ENCODE measurements at regions not wholly inside any gene's neighbourhood (a gene's known extent, or its start where the extent isn't known, plus 50 kb on each side); places are given as distances from the start of the nearest gene placed in this dataset.

DNA sequence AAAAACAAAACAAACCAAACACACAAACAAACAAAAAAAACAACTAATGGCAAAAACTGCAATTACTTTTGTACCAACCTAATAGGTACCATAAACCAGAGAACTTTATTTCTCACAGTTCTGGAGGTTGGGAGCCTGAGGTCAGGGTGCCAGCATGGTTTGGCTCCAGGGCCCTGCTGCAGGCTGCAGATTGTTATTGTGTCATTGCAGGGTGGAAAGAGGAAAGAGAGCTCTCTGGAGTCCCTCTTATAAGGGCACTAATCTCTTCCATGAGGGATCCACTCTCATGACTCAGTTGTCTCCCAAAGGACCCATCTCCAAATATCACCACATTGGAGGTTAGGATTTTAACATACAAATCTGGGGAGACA, 64.9 kb upstream of the CPEB4 start:
- DNase-seq (ENCODE audit: low read depth in 4 of 4, low spot score in 3 of 4), result no peak

GRCh38 chr5:173823721-173824567, 64.2 kb upstream of the CPEB4 start:
- DNase-seq (ENCODE audit: low read depth in 4 of 4, low spot score in 3 of 4), result peak in 3 of 4 donors; percentile 68 to 77 (median 77)

DNA sequence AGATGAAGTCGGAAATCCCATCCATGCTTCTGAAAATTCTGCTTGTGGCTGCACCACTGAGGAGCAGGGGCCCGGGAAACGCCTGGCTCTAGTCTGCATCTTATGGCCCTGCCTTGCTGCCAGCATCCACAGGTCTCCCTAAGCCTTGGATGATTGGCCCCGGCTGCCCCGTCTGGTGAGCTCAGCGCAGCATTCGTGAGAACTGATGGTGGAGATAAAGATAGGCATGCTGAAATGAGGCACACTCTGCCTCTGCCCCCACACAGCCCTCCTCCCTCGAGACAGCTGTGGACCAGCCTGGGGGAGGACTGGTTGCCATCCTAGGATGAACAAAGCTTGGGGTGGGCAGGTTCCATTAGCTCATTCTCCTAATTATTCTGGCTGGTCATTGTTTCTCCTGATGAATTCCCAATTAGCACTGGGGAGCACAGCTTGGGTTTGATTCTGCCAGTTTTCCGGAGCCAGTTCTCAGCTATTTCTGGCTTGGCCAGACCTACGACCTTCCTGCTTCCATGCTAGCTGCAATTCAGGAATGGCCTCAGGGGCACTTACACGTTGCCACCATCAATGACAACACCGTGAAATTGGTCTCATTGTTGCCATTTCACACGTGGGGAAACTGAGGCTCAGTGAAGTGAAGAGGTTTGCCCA, 62.8 kb upstream of the CPEB4 start:
- no peak for DNase-seq (ENCODE audit: low read depth in 4 of 4, low spot score in 3 of 4)

GRCh38 chr5:173826086-173826427, 62.1 kb upstream of the CPEB4 start:
- DNase-seq (ENCODE audit: low read depth in 4 of 4, low spot score in 3 of 4), result no peak

DNA sequence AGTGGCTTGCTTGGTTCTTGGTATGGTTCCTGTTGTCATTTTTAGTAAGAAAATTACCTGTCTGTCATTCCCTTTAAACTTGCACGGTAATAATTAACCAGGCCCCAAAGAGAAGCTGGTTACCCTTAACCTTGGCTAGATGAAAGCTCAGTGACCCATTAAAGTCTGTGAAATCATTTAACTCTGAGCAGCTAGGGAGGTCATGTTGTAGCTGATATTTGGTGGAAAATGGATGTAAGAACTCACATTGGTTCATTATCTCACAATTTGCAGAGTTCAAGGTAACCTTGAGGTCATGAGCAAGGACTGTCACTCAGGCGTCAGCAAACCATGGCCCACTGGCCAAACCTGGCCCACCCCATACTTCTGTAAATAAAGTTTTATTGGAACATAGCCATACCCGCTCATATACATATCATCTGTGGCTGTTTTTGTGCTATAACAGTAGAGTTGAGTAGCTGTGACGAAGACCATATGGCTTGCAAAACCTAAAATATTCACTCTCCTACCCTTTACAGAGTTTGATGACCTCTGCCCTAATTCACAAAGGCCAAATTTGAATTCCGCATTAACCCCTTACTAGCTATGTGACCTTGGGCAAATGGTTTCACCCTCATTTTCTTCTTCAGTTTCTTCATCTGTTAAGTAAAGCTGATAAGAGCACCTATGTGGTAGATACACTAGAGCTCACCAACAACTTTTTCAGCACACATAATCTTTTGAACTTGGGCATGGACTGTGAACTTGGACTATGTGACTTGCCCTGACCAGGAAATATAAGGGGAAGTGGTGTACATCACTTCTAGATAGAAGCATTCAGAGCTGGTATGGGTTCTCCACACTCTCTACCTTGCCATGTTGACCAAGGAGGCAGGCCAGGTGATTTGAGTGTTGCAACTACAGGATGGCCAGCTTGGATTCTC, 61.5 kb upstream of the CPEB4 start:
- no peak for DNase-seq (ENCODE audit: low read depth in 4 of 4, low spot score in 3 of 4)

GRCh38 chr5:173828952-173829351, 59.2 kb upstream of the CPEB4 start:
- DNase-seq (ENCODE audit: low read depth in 4 of 4, low spot score in 3 of 4), result no peak

GRCh38 chr5:173829826-173830225, 58.3 kb upstream of the CPEB4 start:
- peak in 2 of 4 donors; percentile 58 to 60 for DNase-seq (ENCODE audit: low read depth in 4 of 4, low spot score in 3 of 4)

GRCh38 chr5:173830421-173830820, 57.7 kb upstream of the CPEB4 start:
- DNase-seq (ENCODE audit: low read depth in 4 of 4, low spot score in 3 of 4), result no peak

GRCh38 chr5:173831196-173831914, 56.8 kb upstream of the CPEB4 start:
- DNase-seq (ENCODE audit: low read depth in 4 of 4, low spot score in 3 of 4), result no peak

- DNase-seq (ENCODE audit: low read depth in 4 of 4, low spot score in 3 of 4), result no peak
Measured at GRCh38 chr5:173832386-173832785, 55.8 kb upstream of the CPEB4 start.

DNA sequence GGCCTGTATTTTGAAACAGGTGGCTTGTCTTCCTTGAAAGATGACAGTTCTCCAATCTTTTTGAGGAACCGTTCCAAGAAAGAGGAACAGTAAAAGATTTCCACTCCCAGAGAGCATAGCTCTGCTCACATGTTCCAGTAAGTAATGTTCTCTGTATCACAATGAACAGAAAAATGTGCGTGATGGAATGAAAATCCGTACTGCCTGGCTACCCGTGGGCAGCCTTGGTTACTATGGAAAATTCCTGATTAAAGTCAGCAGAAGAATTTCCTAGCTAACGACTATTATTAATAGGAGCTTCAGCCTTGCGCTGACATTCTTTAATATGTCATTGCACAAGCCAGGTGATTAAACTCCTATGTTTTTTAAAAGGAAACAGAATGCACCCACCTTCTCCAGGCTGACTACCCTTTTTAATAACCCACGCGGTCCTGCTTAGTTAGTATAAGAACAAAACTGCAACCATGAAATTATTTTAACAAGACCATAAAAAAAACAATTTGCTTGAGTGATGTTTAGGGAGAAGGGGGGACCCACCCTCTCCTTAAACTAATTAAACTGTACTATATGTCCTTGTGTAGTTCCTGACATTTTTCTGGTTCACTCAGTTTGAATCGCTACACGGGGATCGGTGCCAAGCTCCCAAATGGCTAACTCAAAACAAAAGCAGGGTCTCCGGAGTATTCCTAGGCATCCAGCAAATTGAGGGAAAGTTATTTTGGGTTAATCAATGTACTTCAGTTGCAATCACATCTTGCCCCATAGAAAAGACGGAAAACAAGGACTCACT, 54.8 kb upstream of the CPEB4 start:
- no peak for DNase-seq (ENCODE audit: low read depth in 4 of 4, low spot score in 3 of 4)

GRCh38 chr5:173834071-173834771, 53.9 kb upstream of the CPEB4 start:
- no peak for DNase-seq (ENCODE audit: low read depth in 4 of 4, low spot score in 3 of 4)

- no peak for DNase-seq (ENCODE audit: low read depth in 4 of 4, low spot score in 3 of 4)
Measured at GRCh38 chr5:173835131-173835530, 53.0 kb upstream of the CPEB4 start.

DNA sequence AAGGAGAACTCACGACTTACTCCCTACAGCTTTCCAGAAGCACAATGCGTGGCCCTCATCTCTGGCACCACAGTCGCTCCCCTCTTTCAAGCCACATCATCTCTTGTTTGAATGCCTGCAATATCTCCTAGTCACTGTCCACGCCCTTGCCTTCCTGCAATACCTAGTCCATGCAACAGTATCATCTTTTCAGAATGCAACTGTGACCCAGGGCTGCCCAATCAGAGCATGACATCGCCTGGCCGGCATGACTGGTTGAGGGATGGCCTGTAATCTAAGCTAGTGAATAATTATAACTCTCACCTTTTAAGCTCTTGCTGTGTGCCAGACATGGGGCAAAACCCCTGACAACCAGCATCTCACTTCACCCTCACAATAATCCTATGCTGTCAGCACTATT, 52.5 kb upstream of the CPEB4 start:
- no peak for DNase-seq (ENCODE audit: low read depth in 4 of 4, low spot score in 3 of 4)

DNA sequence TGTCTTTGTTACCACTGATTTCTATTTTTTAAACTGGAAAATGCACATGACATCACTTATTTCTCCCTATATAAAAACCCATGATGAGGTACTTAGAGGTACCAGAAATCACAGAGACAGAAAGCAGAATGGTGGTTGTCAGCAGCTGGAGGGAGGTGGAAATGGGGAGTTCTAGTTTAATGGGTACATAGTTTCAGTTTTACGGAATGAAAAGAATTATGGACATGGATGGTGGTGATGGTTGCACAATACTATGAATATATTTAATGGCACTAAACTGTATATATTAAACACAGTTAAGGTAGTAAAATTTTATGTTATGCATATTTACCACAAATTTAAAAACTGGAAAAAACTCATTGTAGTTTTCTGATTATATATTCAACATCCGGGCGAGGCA, 50.5 kb upstream of the CPEB4 start:
- DNase-seq (ENCODE audit: low read depth in 4 of 4, low spot score in 3 of 4), result no peak
